PC-3 (cell line): ENCODE measurements at regions not wholly inside any gene's neighbourhood (a gene's known extent, or its start where the extent isn't known, plus 50 kb on each side); places are given as distances from the start of the nearest gene placed in this dataset.
"Not testable (repeated sequence)": the region's sequence is repeated elsewhere in the genome, so short reads cannot be mapped to it uniquely, and the experiment has no call there.

ENCODE experiments used
- EZH2 ChIP-seq: fragments of 300-600 bp; sonication (generic); IDR thresholded peaks from one replicate; pipeline ENCODE4 v1.6.1; 2017; ENCODE audit warnings: antibody characterized with exemption, mild to moderate bottlenecking, low read length; ENCODE audit not compliant: unreplicated experiment
- EZH2phosphoT487 ChIP-seq: fragments of 300-600 bp; sonication (generic); IDR thresholded peaks from 2 replicates; pipeline ENCODE4 v1.6.1; 2018; ENCODE audit warnings: mild to moderate bottlenecking, antibody characterized with exemption, low read length, borderline replicate concordance
- TF ChIP-seq, protein P1 (sequence below): fragments of 300-600 bp; sonication (generic); conservative IDR thresholded peaks from 2 replicates; pipeline ENCODE4 v1.5.1; 2017; ENCODE audit warnings: antibody characterized with exemption, low read depth, mild to moderate bottlenecking, low read length

DNA sequence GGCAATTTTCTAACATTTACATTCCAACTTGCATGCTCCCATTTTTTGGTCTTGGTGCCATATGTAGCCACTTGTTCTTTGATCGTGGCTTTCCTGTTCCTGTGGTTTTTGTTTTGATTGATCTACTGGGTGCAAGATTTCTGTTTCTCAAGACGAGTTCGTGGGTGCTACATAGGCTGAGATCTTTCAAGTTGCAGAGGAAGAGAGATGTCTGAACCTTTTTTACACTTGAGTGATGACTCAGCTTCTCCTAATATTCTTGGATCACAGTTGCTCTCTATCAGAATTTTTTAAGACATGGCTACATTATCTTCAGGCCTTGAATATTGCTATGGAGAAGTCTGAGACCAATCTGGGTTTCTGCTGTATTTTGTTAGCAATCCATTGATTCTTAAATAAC, 85.1 kb downstream of the SRGAP2 start:
- TF ChIP-seq, protein P1, sequence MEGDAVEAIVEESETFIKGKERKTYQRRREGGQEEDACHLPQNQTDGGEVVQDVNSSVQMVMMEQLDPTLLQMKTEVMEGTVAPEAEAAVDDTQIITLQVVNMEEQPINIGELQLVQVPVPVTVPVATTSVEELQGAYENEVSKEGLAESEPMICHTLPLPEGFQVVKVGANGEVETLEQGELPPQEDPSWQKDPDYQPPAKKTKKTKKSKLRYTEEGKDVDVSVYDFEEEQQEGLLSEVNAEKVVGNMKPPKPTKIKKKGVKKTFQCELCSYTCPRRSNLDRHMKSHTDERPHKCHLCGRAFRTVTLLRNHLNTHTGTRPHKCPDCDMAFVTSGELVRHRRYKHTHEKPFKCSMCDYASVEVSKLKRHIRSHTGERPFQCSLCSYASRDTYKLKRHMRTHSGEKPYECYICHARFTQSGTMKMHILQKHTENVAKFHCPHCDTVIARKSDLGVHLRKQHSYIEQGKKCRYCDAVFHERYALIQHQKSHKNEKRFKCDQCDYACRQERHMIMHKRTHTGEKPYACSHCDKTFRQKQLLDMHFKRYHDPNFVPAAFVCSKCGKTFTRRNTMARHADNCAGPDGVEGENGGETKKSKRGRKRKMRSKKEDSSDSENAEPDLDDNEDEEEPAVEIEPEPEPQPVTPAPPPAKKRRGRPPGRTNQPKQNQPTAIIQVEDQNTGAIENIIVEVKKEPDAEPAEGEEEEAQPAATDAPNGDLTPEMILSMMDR: not testable (repeated sequence)
- not testable (repeated sequence) for TF ChIP-seq EZH2, EZH2phosphoT487
